HK-2 (cell line): ENCODE measurements at regions not wholly inside any gene's neighbourhood (a gene's known extent, or its start where the extent isn't known, plus 50 kb on each side); places are given as distances from the start of the nearest gene placed in this dataset.

Source experiments
- DNase-seq: peaks from one replicate; pipeline ENCODE4 v3.0.0-alpha.2; 2018; ENCODE audit not compliant: unreplicated experiment

GRCh38 chr2:133838642-133839365, 270.5 kb upstream of the NCKAP5 start:
- no peak for DNase-seq

GRCh38 chr2:133839677-133840076, 271.4 kb upstream of the NCKAP5 start:
- DNase-seq: no peak

- no peak for DNase-seq
Measured at GRCh38 chr2:133840761-133841160, 272.5 kb upstream of the NCKAP5 start.

- peak; percentile 47 for DNase-seq
Measured at GRCh38 chr2:133841900-133842299, 273.6 kb upstream of the NCKAP5 start.

- DNase-seq: no peak
Measured at GRCh38 chr2:133842446-133842845, 274.2 kb upstream of the NCKAP5 start.

GRCh38 chr2:133843091-133843490, 274.8 kb upstream of the NCKAP5 start:
- no peak for DNase-seq

GRCh38 chr2:133843551-133843950, 275.3 kb upstream of the NCKAP5 start:
- DNase-seq: no peak

- DNase-seq: peak; percentile 81
Measured at GRCh38 chr2:133844214-133844892, 276.1 kb upstream of the NCKAP5 start.

- no peak for DNase-seq
Measured at GRCh38 chr2:133846476-133846875, 278.2 kb upstream of the NCKAP5 start.

- DNase-seq: no peak
Measured at GRCh38 chr2:133847591-133847990, 279.3 kb upstream of the NCKAP5 start.

GRCh38 chr2:133848111-133848649, 279.9 kb upstream of the NCKAP5 start:
- DNase-seq: no peak

GRCh38 chr2:133849341-133849740, 281.1 kb upstream of the NCKAP5 start:
- no peak for DNase-seq

- DNase-seq: no peak
Measured at GRCh38 chr2:133854603-133855200, 286.4 kb upstream of the NCKAP5 start.

- DNase-seq: no peak
Measured at GRCh38 chr2:133855526-133855925, 287.3 kb upstream of the NCKAP5 start.

GRCh38 chr2:133856678-133857077, 288.4 kb upstream of the NCKAP5 start:
- DNase-seq: no peak

GRCh38 chr2:133859578-133859977, 291.3 kb upstream of the NCKAP5 start:
- DNase-seq: no peak

GRCh38 chr2:133862400-133862977, 294.2 kb upstream of the NCKAP5 start:
- DNase-seq: no peak

- DNase-seq: no peak
Measured at GRCh38 chr2:133863106-133863800, 295.0 kb upstream of the NCKAP5 start.

GRCh38 chr2:133865141-133865540, 296.9 kb upstream of the NCKAP5 start:
- no peak for DNase-seq

GRCh38 chr2:133867166-133867565, 298.9 kb upstream of the NCKAP5 start:
- no peak for DNase-seq

GRCh38 chr2:133871545-133872209, 303.4 kb upstream of the NCKAP5 start:
- no peak for DNase-seq
